Ovary (tissue), 3 donors: ENCODE measurements at regions not wholly inside any gene's neighbourhood (a gene's known extent, or its start where the extent isn't known, plus 50 kb on each side); places are given as distances from the start of the nearest gene placed in this dataset.

ENCODE experiments used
- CTCF ChIP-seq, 3 donors: fragments of 450-650 bp in 2 of 3; fragments of 200-600 bp in 1 of 3; IDR thresholded peaks; one replicate each; pipeline versions ENCODE4 v1.5.1 to v1.8.0; 2016 to 2022; ENCODE audit warnings: antibody characterized with exemption in 3 of 3, mild to moderate bottlenecking in 1 of 3
- EP300 ChIP-seq: sonication (generic); formaldehyde crosslinking; IDR thresholded peaks from one replicate; pipeline ENCODE4 v1.6.1; 2017; ENCODE audit warnings: antibody characterized with exemption
- POLR2A ChIP-seq: fragments of 450-650 bp; IDR thresholded peaks from one replicate; pipeline ENCODE4 v1.6.1; 2017; ENCODE audit warnings: antibody characterized with exemption, mild to moderate bottlenecking, moderate library complexity
- donor health status: DM: no; HTN: no; CAD: no.

- TF ChIP-seq CTCF (IDR thresholded peaks at IDR 0.05) = no peak
- no peak for TF ChIP-seq EP300
- TF ChIP-seq POLR2A = no peak
These were observed 156.9 kb upstream of the TSHZ3 start for GRCh38 chr19:31506102-31506501.
